GM23338 (cell line): ENCODE measurements at regions not wholly inside any gene's neighbourhood (a gene's known extent, or its start where the extent isn't known, plus 50 kb on each side); places are given as distances from the start of the nearest gene placed in this dataset.

ENCODE experiments used
- ATAC-seq: fragments of 200-7000 bp; cut with Tn5 transposase; 3 replicates; pipeline ENCODE4 v1.9.1; 2020
- DNase-seq: peaks from one replicate; pipeline ENCODE4 v3.0.0-alpha.2; 2015; ENCODE audit warnings: low spot score
- H2AFZ ChIP-seq: fragments of 200-600 bp; sonication (generic); 2 replicates; pipeline ENCODE4 v1.8.0; 2016; ENCODE audit warnings: antibody characterized with exemption, mild to moderate bottlenecking, moderate library complexity
- H3F3A ChIP-seq: fragments of 200-600 bp; sonication (generic); replicated peaks from 2 replicates; pipeline ENCODE4 v1.8.0; 2017; ENCODE audit warnings: antibody characterized with exemption, mixed run types, low read depth
- H3K27ac ChIP-seq: fragments of 200-600 bp; sonication (generic); 2 replicates; pipeline ENCODE4 v1.6.1; 2016; ENCODE audit warnings: low read depth
- H3K27me3 ChIP-seq: fragments of 200-600 bp; sonication (generic); 2 replicates; pipeline ENCODE4 v1.8.0; 2016; ENCODE audit warnings: mild to moderate bottlenecking, mixed run types, moderate library complexity; ENCODE audit not compliant: insufficient read depth
- H3K36me3 ChIP-seq: fragments of 200-600 bp; sonication (generic); 2 replicates; pipeline ENCODE4 v1.8.0; 2016; ENCODE audit warnings: mild to moderate bottlenecking; ENCODE audit not compliant: insufficient read depth
- H3K4me1 ChIP-seq: fragments of 200-600 bp; sonication (generic); 2 replicates; pipeline ENCODE4 v1.8.0; 2016; ENCODE audit warnings: mild to moderate bottlenecking, moderate library complexity; ENCODE audit not compliant: insufficient read depth
- H3K4me2 ChIP-seq: fragments of 200-600 bp; sonication (generic); 2 replicates; pipeline ENCODE4 v1.7.1; 2017; ENCODE audit warnings: mixed run types
- H3K4me3 ChIP-seq: fragments of 200-600 bp; sonication (generic); 2 replicates; pipeline ENCODE4 v1.6.1; 2016; ENCODE audit warnings: mixed run types
- H3K79me2 ChIP-seq: fragments of 200-600 bp; sonication (generic); replicated peaks from 2 replicates; pipeline ENCODE4 v1.8.0; 2017; ENCODE audit warnings: mild to moderate bottlenecking; ENCODE audit not compliant: insufficient read depth
- H3K9me2 ChIP-seq: fragments of 200-600 bp; sonication (generic); 2 replicates; pipeline ENCODE4 v1.8.0; 2017; ENCODE audit not compliant: insufficient read depth
- H4K20me1 ChIP-seq: fragments of 200-600 bp; sonication (generic); replicated peaks from 2 replicates; pipeline ENCODE4 v1.8.0; 2017; ENCODE audit warnings: mild to moderate bottlenecking; ENCODE audit not compliant: insufficient read depth
- H3K27ac Mint-ChIP-seq: 2 replicates; pipeline ENCODE4 v1.8.0; 2020; ENCODE audit warnings: inconsistent platforms, mild to moderate bottlenecking, moderate library complexity, mixed read lengths
- H3K27me3 Mint-ChIP-seq: 3 replicates; pipeline ENCODE4 v1.8.0; 2022; ENCODE audit warnings: low read depth, mild to moderate bottlenecking, moderate library complexity, mixed read lengths, inconsistent platforms; ENCODE audit not compliant: insufficient read depth, poor library complexity
- H3K36me3 Mint-ChIP-seq: 3 replicates; pipeline ENCODE4 v1.8.0; 2021; ENCODE audit warnings: low read depth, mild to moderate bottlenecking, inconsistent platforms, moderate library complexity, mixed read lengths
- H3K4me1 Mint-ChIP-seq: 3 replicates; pipeline ENCODE4 v1.8.0; 2020; ENCODE audit warnings: mild to moderate bottlenecking, inconsistent platforms, mixed read lengths
- H3K4me3 Mint-ChIP-seq: 3 replicates; pipeline ENCODE4 v1.8.0; 2021; ENCODE audit warnings: moderate library complexity, mild to moderate bottlenecking, inconsistent platforms, mixed read lengths
- H3K9me3 Mint-ChIP-seq: 3 replicates; pipeline ENCODE4 v1.8.0; 2020; ENCODE audit warnings: moderate library complexity, mild to moderate bottlenecking, inconsistent platforms, mixed read lengths
- CREB1 ChIP-seq: fragments of 250-450 bp; sonication (Bioruptor Pico); IDR thresholded peaks from 2 replicates; pipeline ENCODE4 v1.5.0; 2020; ENCODE audit warnings: low read depth, mild to moderate bottlenecking, moderate library complexity
- CTCF ChIP-seq, 2 experiments: fragments of 200-600 bp in 1 of 2; sonication (generic) in 1 of 2; conservative IDR thresholded peaks; 2 replicates each; pipeline versions ENCODE4 v1.5.1 to v1.6.1; 2016 to 2017; ENCODE audit warnings: antibody characterized with exemption in 2 of 2, low read depth in 2 of 2, mild to moderate bottlenecking in 2 of 2, moderate library complexity in 1 of 2
- EZH2 ChIP-seq: fragments of 200-600 bp; sonication (generic); IDR thresholded peaks from one replicate; pipeline ENCODE4 v1.8.0; 2017; ENCODE audit warnings: antibody characterized with exemption, mild to moderate bottlenecking, low read depth; ENCODE audit not compliant: unreplicated experiment
- EZH2phosphoT487 ChIP-seq: fragments of 200-600 bp; sonication (generic); IDR thresholded peaks from one replicate; pipeline ENCODE4 v1.8.1; 2018; ENCODE audit warnings: antibody characterized with exemption; ENCODE audit not compliant: unreplicated experiment
- NANOG ChIP-seq: IDR thresholded peaks from 2 replicates; pipeline ENCODE4 v1.6.1; 2016; ENCODE audit warnings: antibody characterized with exemption, borderline replicate concordance
- POLR2AphosphoS5 ChIP-seq: IDR thresholded peaks from 2 replicates; pipeline ENCODE4 v1.6.1; 2016; ENCODE audit warnings: antibody characterized with exemption, low read depth
- STAT1 ChIP-seq: IDR thresholded peaks from one replicate; pipeline ENCODE4 v1.6.1; 2016; ENCODE audit warnings: antibody characterized with exemption; ENCODE audit not compliant: unreplicated experiment
- ZNF114 ChIP-seq: fragments of 250-450 bp; sonication (Bioruptor Pico); IDR thresholded peaks from 2 replicates; pipeline ENCODE4 v1.5.0; 2020; ENCODE audit warnings: mild to moderate bottlenecking, moderate library complexity
- ZNF331 ChIP-seq: fragments of 250-450 bp; sonication (Bioruptor Pico); IDR thresholded peaks from 2 replicates; pipeline ENCODE4 v1.5.0; 2020; ENCODE audit warnings: low read depth, mild to moderate bottlenecking, moderate library complexity
- TF ChIP-seq, protein P1 (sequence below): IDR thresholded peaks from one replicate; pipeline ENCODE4 v1.6.1; 2018; ENCODE audit warnings: antibody characterized with exemption; ENCODE audit not compliant: unreplicated experiment
- TF ChIP-seq, protein P2 (sequence below): IDR thresholded peaks from 2 replicates; pipeline ENCODE4 v1.6.1; 2016; ENCODE audit warnings: antibody characterized with exemption

DNA sequence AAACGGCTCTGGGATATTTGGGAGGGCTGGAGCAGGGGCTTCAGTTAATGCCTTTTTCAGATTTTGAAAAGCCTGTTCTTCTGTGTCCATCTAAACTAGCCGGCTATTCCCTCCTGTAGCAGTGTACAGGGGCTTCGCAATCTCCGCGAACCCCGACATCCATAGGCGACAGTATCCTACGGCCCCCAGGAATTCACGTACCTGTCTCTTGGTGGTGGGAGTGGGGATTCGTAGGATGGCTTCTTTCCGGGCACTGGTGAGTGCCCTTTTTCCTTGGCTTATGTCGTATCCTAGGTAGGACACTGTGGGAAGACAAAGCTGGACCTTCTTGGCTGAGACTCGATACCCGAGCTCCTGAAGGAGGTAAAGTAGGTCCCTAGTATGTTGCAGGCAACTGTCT lies 153.1 kb downstream of the TRIM27 start:
- H3K36me3 ChIP-seq, result no peaks in the 10 kb centered on the region
- no peak for ATAC-seq
- H3K79me2 ChIP-seq, result no peaks in the 10 kb centered on the region
- H3K4me1 Mint-ChIP-seq, result peaks cover 84% of the 10 kb centered on the region
- H3K27me3 Mint-ChIP-seq, result peaks cover 100% of the 10 kb centered on the region
- H3K27me3 ChIP-seq, result peaks cover 100% of the 10 kb centered on the region
- peaks cover 2% of the 10 kb centered on the region; the same call in 1 of the 3 replicates for H3K36me3 Mint-ChIP-seq
- H3K4me3 ChIP-seq, result peak overlapping the region; percentile 47; the same call in 1 of the 2 replicates
- H2AFZ ChIP-seq, result no peak overlapping the region
- no peak overlapping the region for H3K27ac Mint-ChIP-seq
- peak overlapping the region; percentile 76 for H3K4me2 ChIP-seq
- H3K27ac ChIP-seq, result no peak overlapping the region
- H3K9me3 Mint-ChIP-seq, result peaks cover 4% of the 10 kb centered on the region; the same call in 2 of the 3 replicates
- TF ChIP-seq CREB1 (CRISPR knock-in tag) (no peak), POLR2AphosphoS5 (no peak), ZNF331 (no peak), EZH2phosphoT487 (peak; percentile 71), NANOG (no peak), ZNF114 (no peak), STAT1 (no peak), EZH2 (peak; percentile 68)
- TF ChIP-seq, protein P1, sequence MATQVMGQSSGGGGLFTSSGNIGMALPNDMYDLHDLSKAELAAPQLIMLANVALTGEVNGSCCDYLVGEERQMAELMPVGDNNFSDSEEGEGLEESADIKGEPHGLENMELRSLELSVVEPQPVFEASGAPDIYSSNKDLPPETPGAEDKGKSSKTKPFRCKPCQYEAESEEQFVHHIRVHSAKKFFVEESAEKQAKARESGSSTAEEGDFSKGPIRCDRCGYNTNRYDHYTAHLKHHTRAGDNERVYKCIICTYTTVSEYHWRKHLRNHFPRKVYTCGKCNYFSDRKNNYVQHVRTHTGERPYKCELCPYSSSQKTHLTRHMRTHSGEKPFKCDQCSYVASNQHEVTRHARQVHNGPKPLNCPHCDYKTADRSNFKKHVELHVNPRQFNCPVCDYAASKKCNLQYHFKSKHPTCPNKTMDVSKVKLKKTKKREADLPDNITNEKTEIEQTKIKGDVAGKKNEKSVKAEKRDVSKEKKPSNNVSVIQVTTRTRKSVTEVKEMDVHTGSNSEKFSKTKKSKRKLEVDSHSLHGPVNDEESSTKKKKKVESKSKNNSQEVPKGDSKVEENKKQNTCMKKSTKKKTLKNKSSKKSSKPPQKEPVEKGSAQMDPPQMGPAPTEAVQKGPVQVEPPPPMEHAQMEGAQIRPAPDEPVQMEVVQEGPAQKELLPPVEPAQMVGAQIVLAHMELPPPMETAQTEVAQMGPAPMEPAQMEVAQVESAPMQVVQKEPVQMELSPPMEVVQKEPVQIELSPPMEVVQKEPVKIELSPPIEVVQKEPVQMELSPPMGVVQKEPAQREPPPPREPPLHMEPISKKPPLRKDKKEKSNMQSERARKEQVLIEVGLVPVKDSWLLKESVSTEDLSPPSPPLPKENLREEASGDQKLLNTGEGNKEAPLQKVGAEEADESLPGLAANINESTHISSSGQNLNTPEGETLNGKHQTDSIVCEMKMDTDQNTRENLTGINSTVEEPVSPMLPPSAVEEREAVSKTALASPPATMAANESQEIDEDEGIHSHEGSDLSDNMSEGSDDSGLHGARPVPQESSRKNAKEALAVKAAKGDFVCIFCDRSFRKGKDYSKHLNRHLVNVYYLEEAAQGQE, result no peak
- TF ChIP-seq, protein P2, sequence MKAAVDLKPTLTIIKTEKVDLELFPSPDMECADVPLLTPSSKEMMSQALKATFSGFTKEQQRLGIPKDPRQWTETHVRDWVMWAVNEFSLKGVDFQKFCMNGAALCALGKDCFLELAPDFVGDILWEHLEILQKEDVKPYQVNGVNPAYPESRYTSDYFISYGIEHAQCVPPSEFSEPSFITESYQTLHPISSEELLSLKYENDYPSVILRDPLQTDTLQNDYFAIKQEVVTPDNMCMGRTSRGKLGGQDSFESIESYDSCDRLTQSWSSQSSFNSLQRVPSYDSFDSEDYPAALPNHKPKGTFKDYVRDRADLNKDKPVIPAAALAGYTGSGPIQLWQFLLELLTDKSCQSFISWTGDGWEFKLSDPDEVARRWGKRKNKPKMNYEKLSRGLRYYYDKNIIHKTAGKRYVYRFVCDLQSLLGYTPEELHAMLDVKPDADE, result no peak
- H3K4me3 Mint-ChIP-seq, result no peak overlapping the region
- H3K4me1 ChIP-seq, result peaks cover 84% of the 10 kb centered on the region
- no peak for DNase-seq
- H4K20me1 ChIP-seq, result peaks cover 28% of the 10 kb centered on the region
- H3F3A ChIP-seq, result peaks cover 53% of the 10 kb centered on the region
- no peaks in the 10 kb centered on the region for H3K9me2 ChIP-seq

- Mint-ChIP-seq H3K9me3 (peaks cover 4% of the 10 kb centered on the region; the same call in 2 of the 3 replicates), H3K4me1 (peaks cover 80% of the 10 kb centered on the region), H3K4me3 (peak overlapping the region; percentile 72; the same call in 2 of the 3 replicates), H3K27me3 (peaks cover 100% of the 10 kb centered on the region), H3K36me3 (peaks cover 2% of the 10 kb centered on the region; the same call in 1 of the 3 replicates), H3K27ac (no peak overlapping the region)
- peaks cover 26% of the 10 kb centered on the region for H4K20me1 ChIP-seq
- no peak overlapping the region for H3K27ac ChIP-seq
- DNase-seq, result peak; percentile 92
- H3K79me2 ChIP-seq, result no peaks in the 10 kb centered on the region
- H3K4me2 ChIP-seq, result peak overlapping the region; percentile 71
- peak overlapping the region; percentile 44; the same call in 1 of the 2 replicates for H3K4me3 ChIP-seq
- no peaks in the 10 kb centered on the region for H3K36me3 ChIP-seq
- H2AFZ ChIP-seq, result no peak overlapping the region
- TF ChIP-seq CTCF (conservative IDR thresholded peaks at IDR 0.05; ENCODE audit: low read depth in 2 of 2) (peak; percentile 69 to 85), STAT1 (no peak), CREB1 (CRISPR knock-in tag) (peak; percentile 73), EZH2 (peak; percentile 71)
- no peaks in the 10 kb centered on the region for H3K9me2 ChIP-seq
- peaks cover 76% of the 10 kb centered on the region for H3K4me1 ChIP-seq
- H3F3A ChIP-seq, result peaks cover 49% of the 10 kb centered on the region
- ATAC-seq, result peak; percentile 32
- H3K27me3 ChIP-seq, result peaks cover 94% of the 10 kb centered on the region
Observed at GRCh38 chr6:28771401-28772267, 152.2 kb downstream of the TRIM27 start.
